ENCODE measurements at regions not wholly inside any gene's neighbourhood (a gene's known extent, or its start where the extent isn't known, plus 50 kb on each side); places are given as distances from the start of the nearest gene placed in this dataset.
A peak's percentile ranks its signal among the peaks of the same experiment; 100 is the strongest.

DNA sequence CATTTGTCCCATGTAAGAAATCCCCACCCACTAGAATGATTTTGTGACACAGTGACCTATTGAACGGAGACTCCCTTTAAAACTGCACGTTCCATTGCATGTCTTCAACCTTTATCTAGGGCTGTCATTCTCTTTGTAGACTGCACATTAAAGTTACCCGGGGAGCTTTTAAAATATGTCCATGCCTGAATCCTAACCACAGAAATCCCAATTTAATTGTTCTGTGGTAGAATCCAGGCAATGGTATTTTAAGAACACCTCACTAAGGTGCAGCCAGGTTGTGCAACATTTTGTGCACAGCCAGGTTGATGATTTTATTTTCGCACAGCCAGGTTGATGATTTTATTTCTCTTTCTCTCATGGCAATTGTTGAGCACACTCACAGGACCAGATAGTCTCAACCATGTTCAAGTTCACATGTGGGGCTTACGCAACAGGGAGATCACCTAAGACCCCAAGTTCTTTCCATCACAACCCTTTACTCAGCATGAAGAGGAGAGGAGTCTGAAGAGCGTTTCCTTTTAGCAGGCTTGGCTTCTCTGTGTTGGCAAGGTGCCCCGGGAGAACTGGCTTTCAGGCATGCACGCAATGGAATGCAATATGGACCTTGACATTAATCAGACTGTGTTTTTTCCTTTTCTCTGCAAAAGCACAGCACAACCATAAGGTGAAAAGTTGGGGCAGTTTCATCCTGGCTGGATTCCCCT lies 467.3 kb upstream of the ETAA1 start:
- peak in 2 of 4 donors; percentile 59 to 69 for DNase-seq (ENCODE audit: low read depth in 4 of 4, low spot score in 2 of 4)

DNA sequence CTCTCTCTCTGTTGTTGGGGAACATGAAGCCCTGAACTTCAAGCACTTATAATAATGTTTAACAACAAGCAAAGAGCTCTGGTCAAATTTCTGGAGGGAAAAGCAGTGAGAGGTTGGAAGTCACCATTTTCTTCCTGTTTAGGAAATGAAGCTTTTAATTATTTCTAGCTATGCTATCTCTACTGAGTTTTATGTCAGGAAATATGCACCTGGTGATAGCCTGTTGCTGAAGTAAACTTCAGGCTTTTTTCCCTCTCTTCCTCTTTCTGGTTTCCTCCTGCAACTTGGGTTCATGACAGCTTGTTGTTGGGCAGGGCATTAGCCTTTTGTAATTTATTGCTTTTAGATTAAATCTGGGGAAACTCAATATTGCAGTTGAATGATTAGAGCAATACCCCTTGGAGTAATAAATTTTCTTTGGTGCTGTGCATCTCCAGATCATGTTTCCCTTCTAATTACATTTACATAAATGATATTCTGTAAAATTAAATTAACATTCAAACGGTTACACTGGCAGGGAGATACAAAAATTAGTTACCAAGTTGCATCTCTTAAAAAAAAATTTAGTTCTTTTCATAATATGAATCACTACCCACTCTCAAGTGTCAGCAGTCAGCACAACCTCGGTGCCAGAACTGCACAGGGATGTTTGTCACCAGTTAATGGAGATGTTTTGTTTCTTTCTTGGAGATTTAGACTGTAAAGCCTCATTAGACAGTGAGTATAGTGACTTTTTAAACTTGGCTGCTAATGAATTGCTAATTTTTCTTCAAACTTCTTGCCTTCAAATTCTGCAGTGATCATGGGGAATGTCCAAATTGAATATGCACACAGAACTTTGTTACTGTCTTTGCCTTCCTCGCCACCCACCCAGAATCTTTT lies 466.6 kb upstream of the ETAA1 start:
- peak in 2 of 4 donors; percentile 59 to 82 for DNase-seq (ENCODE audit: low read depth in 4 of 4, low spot score in 2 of 4)

DNA sequence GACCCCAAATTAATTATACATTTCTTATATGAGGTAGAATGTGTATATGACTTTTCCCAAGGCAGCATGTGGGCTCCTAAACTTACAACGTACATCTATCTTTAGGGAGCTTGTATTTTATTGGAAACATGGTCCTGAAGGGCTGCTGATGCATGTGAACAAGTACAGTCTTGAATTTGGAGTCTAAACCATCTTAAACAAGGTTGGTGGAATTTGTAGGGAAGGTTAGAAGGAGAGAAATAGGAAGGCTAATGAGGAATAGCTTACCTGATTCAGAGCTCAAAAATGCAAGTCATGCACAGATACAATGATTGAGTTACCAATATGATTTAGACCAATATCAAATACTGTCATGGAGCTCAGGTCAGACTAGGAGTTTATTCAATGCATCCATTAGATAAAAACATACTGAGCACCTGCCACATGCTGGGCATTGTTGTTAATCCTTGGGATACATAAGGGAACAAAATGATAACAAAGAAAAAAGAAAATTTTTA lies 458.6 kb upstream of the ETAA1 start:
- DNase-seq (ENCODE audit: low read depth in 4 of 4, low spot score in 2 of 4), result no peak

DNA sequence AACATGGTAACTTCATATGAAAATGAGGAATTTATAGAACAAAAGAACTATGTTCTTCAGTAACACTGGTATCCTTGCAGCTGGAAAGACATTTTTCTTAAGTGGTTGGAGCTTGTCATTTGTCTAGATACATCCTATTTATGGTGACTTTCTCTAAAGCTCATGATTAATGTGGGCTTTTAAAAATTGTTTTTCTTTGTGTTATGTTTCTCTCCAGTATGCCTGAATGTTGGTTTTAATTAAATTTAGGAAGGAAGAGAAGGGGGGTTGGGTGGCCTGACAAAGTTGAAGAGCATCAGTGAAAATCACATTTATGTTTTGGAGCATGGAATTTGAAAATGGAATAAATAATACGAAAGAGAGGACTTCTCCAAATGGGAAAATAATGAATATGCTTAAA lies 457.1 kb upstream of the ETAA1 start:
- DNase-seq (ENCODE audit: low read depth in 4 of 4, low spot score in 2 of 4), result peak in 1 of 4 donors; percentile 47

DNA sequence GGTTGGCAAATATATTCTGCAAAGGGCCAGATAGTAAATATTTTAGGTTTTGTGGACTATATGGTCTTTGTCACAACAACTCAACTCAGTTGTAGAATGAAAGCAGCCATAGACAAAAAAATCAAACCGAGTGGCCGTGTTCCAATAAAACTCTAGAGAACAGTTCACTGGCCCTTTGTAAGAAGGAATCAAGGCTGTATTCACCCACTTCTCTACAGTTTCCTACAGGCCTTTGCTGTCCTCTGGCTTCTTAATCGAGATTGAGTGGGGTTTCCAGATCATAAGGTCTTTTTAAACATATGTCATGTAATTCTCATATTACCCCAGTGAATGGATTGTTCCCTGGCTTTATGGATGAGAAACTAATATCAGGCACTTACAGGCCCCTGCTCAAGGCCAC lies 448.9 kb upstream of the ETAA1 start:
- no peak for DNase-seq (ENCODE audit: low read depth in 4 of 4, low spot score in 2 of 4)

DNA sequence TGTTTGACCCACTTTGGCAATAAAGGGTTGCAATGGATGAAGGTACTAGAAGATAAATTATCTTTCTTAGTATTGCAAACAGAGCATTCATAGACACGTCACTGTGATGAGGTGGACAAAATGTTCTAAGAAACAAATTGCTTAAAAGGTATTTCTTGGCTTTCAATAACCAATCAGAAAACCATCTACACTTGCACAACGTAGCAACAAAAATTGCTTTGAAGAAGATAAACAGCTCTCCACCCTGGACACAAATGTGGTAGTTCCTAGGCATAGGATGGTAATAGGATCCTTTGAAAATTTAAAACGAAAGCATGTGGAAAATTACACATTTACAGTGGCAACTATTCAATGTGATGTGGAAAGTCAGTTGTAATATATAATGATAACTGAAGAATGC lies 439.9 kb upstream of the ETAA1 start:
- DNase-seq (ENCODE audit: low read depth in 4 of 4, low spot score in 2 of 4), result no peak

DNA sequence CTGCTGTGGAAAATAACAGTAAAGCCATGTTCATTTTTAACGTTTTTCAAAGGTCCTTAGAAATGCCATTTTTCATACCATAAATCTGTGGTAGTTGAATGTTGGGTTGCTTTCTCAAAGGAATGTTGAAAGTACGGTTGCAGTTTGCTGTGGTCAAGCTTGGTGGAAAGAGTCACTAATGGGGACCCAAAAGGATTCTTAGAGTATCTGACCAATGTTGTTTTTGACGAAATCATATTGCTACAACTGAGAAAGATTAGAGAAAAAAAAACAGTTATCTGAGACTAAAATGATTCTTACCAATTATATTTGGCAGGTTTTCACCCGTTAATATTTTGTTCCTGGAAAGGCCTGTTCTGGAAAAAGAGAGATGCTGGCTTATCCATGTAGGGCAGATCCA lies 439.5 kb upstream of the ETAA1 start:
- DNase-seq (ENCODE audit: low read depth in 4 of 4, low spot score in 2 of 4), result no peak

DNA sequence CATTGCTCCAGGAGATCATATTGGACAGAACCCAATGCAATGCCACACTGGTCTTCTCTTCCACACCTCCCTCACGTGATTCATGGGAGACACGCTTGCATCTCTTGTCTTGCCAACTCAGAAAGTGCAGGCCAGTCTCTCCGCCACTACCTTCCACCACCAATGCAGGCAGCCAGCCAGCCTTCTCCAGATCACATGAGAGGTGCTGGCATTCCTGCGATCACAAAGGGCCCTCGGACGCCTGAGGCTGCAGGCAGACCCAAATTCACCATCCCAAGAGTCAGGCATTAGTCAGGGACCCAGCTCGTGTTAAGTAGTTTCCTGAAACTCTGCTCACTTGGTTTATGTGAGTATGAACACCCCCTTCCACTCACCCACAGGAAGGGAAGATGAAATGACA lies 437.0 kb upstream of the ETAA1 start:
- no peak for DNase-seq (ENCODE audit: low read depth in 4 of 4, low spot score in 2 of 4)

DNA sequence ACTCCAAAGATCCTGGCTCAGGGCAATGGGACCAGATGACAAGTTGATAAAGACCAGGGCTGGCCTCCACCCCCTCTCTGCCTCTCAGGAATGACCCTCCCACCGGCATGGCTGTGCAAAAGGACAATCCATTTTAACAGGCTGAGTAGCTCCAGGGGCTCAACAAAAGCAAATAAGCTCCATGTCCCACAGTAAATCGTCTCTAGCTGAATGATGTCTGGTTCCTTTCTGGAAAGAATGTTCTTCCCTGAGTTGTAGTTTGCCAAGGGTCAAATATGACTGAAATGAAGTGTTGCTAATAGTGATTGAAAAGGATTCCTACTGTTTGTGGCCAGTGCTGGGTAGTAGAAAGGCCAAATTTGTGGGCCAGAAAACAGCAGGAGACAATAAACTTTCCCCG lies 434.4 kb upstream of the ETAA1 start:
- no peak for DNase-seq (ENCODE audit: low read depth in 4 of 4, low spot score in 2 of 4)

DNA sequence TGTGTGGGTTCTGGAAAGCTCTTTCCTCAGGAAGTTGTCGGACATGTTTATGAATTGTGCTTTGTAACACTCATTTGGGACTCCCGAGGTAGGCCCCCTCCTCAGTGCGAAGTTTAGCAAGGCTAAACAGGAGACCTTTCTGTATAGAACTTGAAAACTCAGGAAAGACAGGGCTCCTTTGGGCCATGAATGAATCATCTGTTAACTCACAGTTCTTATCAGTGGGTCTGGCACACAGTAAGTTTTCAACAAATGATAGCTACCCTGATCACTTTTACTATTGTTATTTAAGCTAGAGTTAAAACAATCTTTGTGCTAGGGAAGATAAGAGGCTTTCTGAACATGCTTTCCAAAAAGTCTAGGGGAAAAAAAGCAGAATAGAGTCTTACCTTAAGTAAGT lies 430.5 kb upstream of the ETAA1 start:
- no peak for DNase-seq (ENCODE audit: low read depth in 4 of 4, low spot score in 2 of 4)

DNA sequence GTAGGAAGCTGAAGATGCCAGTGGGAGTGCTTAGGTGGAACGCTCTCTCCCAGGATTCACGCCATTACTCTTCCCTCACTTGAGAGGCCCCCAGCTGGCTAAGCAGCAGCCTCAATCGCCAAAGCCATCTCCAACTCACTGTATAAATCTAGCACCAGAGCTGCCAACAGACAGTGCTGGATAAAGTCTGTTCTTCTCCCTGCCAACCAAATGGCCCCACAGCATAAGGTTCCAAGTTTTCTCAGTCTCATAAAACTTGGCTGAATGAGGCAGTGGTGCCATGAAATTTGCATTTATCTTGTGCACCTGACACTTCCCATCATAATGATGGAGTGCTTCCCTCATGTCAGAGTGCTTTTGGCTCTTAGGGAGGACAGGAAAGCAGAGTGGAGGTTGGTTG lies 428.2 kb upstream of the ETAA1 start:
- DNase-seq (ENCODE audit: low read depth in 4 of 4, low spot score in 2 of 4), result no peak

DNA sequence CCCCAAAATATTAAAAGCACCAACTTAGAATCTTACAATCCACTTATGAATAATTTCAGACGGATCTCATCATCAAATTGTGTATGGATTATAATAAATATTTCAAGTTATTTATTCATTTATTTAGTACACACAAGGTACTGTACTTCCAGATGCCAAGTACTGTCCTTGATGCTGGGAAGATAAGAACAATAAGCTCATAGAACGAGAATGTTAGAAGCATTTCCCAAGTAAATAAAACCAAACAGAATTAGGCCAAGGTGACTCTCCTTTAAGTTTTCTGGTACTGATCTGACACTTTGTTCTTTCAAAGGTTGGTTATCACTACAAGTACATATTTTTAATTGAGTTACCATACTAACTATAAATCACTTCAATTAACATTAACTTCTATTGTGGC lies 416.1 kb upstream of the ETAA1 start:
- no peak for DNase-seq (ENCODE audit: low read depth in 4 of 4, low spot score in 2 of 4)

DNA sequence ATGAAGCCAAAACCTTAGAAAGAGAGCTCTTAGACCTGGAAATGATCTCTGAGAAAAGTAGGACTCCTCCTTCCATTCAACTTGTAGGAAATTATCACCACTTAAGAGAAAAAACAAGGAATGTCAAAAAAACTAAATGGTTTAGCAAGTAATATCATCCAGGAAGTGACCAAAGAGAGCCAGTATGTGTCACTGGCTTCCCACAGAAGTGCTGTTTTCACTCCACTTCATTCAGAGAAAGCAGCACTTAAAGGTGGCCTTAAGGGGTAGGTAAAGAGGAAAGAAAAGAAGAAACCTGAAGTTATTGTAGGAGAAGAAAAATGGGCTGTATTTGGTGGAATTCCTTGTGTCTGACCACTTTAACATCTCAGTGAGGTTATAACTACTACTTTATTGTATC lies 414.4 kb upstream of the ETAA1 start:
- DNase-seq (ENCODE audit: low read depth in 4 of 4, low spot score in 2 of 4), result no peak

DNA sequence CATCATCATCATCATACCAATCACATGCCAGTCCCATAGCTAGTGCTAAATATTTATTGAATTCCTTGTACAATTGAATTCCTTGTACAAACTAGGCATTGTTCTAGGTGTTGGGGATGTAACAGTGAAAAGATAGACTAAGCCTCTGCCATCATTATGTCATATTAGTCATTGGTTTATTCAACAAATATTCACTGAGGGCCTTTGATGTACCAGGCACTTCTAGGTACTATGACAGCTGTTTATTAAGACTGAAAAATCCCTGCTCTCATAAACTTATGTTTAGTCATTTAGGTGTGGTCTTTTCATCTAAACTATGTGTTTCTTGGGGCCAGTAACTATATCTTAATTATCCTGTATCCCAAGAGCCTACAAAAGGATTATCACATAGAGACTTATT lies 412.3 kb upstream of the ETAA1 start:
- DNase-seq (ENCODE audit: low read depth in 4 of 4, low spot score in 2 of 4), result no peak

DNA sequence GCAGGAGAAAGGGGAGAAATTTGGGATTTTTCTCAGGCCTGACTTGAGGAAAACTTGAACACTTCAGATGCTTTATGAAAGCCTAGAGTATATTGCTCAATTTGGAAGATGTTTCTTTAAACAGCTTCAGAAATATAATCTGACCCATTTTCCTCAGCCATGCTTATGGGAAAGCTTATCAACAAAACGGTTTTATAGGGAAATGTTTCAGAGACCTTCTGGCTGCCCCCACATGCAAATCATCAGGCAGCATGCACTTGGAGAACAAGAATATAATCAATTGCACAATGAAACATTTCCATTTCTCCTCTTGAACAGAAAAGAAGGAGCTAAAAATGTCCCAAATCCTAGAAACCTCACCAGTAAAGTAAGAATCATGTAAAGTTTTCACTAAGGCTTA lies 411.2 kb upstream of the ETAA1 start:
- no peak for DNase-seq (ENCODE audit: low read depth in 4 of 4, low spot score in 2 of 4)

DNA sequence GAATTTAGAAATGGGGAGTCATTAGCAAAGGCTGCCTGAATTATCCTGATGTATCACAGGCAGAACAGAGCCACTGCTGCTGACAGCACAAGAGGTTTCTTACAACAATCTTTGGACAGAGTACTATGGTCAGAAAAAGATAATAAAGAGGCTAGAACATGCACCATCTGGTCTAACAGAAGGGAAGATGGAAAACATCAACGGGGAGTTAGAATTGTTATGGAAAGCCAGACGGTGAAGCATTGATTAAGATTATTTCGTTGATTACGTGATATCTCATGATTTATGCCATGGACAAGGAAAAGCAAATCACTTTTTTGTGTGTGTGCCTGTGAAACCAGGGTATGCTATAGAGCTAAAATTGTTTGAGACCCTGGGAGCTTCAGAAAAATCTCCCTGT lies 409.4 kb upstream of the ETAA1 start:
- no peak for DNase-seq (ENCODE audit: low read depth in 4 of 4, low spot score in 2 of 4)

DNA sequence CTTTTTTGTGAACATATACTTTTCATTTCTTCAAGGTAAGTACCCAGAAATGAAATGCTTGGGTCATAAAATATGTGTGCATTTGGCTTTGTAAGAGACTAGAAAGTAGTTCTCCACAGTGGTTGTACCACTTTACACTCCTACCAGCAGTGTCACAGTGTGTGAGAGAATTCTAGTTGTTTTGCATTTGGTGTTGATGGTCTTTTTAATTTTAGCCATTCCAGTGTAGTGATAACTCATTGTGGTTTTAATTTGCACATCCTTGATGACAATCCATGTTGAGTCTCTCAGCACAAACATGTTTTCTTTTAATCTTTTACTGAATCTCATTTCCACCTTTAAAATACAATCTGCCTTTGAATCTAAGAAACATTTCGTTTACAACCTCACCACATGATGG lies 402.5 kb upstream of the ETAA1 start:
- no peak for DNase-seq (ENCODE audit: low read depth in 4 of 4, low spot score in 2 of 4)

DNA sequence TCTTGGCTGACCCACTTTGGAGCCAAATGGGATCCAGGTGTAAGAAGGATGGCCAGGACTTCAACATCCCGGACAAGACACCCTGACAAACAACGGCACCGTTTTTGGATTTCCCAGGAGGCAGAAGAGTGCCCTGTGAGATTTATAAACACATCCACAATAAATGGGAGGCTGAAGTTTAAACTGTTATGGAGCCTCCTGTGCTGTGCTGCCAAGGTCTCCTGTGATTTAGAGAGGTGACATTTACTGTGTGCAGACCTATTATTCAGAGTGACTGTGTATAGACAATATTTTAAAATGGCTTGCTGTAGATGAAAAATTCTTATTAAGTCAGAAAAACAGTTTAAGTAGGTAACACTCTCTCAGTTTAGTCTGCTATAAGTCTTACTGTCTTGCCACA lies 401.5 kb upstream of the ETAA1 start:
- no peak for DNase-seq (ENCODE audit: low read depth in 4 of 4, low spot score in 2 of 4)

DNA sequence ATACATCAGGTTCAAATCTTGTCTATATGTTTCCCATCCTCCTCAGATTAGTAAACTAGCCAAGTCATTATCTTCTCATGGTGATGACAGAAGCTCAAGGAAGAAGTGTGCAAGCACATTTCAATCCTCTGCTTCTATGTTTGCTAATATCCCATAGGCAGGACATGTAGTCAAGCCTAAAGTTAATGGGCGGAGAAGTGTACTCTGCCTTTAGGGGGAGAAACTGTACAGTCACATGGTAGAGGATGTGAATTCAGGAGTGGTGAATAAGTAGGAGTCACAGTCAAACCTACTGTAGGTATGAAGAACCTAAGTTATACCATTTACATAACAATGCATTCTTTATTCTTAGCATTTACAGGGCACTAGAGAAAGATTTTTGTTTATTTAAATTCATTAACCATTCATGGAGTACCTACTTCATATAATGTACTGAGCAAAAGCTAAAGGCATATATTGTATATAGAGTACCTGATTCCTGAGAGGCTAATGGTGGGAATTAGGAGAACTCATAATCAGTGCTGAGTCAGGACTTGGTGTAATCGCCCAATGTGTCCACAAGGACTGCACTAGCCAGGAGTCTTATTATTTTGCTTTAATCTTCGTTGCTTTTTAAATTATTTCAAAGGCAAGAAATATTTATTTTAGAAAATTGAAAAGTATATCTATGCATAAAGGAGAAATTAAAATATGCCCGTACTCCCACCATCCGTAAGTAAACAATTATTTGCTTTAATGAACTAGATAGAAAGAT lies 394.3 kb upstream of the ETAA1 start:
- DNase-seq (ENCODE audit: low read depth in 4 of 4, low spot score in 2 of 4), result no peak

DNA sequence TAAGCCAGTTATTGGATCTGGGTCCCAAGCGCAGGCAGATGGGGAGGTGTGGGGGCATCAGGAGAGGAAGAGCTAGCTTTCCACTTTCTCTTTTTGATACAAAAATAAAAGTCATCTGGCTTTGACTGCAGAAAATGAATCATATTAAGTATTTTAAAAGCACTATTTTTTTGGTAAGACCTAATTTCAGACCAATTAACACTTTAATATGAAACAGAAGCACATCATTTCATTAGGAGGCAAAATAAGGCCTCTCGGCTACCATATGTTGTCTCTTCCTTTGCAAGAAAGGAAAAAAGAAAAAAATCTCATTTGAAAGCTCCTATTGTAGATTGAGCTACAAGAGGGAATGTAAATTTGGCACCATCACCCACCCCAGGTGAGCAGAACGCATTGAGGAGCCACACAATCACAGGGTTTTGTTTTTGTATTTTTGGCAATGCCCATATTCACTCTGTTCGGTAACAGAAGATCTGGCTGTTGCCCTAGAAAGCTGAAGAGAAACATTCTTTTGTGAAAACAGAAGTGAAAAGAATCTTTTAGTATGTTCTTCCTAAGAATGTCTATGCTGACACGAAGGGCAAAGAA lies 390.7 kb upstream of the ETAA1 start:
- no peak for DNase-seq (ENCODE audit: low read depth in 4 of 4, low spot score in 2 of 4)

DNA sequence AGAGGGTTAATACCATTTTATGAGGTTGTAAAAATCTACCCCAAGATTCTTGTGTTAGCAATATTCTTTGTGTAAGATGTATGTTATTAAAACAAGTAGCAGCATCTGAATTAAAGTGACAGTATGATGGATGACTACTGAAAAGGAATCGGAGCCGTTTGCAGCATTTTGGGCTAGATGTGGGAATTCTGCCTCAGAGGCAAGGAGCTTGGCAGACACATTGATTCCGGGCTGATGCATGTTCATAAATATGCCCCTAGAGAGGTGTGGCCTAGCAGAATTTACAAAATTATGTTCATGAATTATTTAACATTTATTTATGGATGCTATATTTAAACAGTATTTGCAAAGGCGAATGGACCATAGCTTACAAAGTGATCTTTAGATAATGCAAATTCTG lies 389.0 kb upstream of the ETAA1 start:
- DNase-seq (ENCODE audit: low read depth in 4 of 4, low spot score in 2 of 4), result no peak

Data from left renal cortex interstitium (tissue), 4 donors.